ENCODE measurements at regions not wholly inside any gene's neighbourhood (a gene's known extent, or its start where the extent isn't known, plus 50 kb on each side); places are given as distances from the start of the nearest gene placed in this dataset.

- ChIA-PET POLR2A (ENCODE audit: partially characterized antibody) (no interaction called here), CTCF (ENCODE audit: partially characterized antibody) (no interaction called here)
- Histone ChIP-seq H4K20me1 (replicated peaks in 1 of 2; ENCODE audit: control insufficient read depth in 1 of 2, insufficient read depth in 2 of 2, low read length in 2 of 2) (no peaks in the 10 kb centered on the region), H3K36me3 (ENCODE audit: control insufficient read depth in 2 of 4, insufficient read depth in 4 of 4, low read length in 3 of 4) (no peaks in the 10 kb centered on the region), H3K4me1 (replicated peaks in 1 of 4; ENCODE audit: control insufficient read depth in 3 of 4, insufficient read depth in 4 of 4, low read length in 3 of 4) (no peaks in the 10 kb centered on the region), H3K4me3 (ENCODE audit: extremely low read depth in 1 of 4, insufficient read depth in 2 of 4, low read depth in 3 of 4, low read length in 4 of 4) (no peak overlapping the region), H4K8ac (ENCODE audit: extremely low read depth, insufficient read depth, low read length) (no peak overlapping the region), H3K9ac (replicated peaks in 1 of 4; ENCODE audit: extremely low read depth in 1 of 4, low read depth in 3 of 4, low read length in 3 of 4) (no peak overlapping the region), H3K23me2 (ENCODE audit: low read depth, low read length) (no peaks in the 10 kb centered on the region), H2BK12ac (ENCODE audit: low read depth, low read length) (no peak overlapping the region), H4K5ac (ENCODE audit: insufficient read length, low read depth, low read length) (no peak overlapping the region), H3K79me1 (ENCODE audit: low read depth, low read length) (no peaks in the 10 kb centered on the region), H2BK5ac (ENCODE audit: low read depth, low read length) (no peak overlapping the region), H2BK15ac (ENCODE audit: low read length) (no peak overlapping the region), H3K27ac (ENCODE audit: low read depth, low read length) (no peak overlapping the region), H3K56ac (replicated peaks; ENCODE audit: insufficient read length, low read depth, low read length) (no peak overlapping the region), H3K79me2 (ENCODE audit: control insufficient read depth in 1 of 2, insufficient read depth in 2 of 2, low read length in 2 of 2) (no peaks in the 10 kb centered on the region), H3K4me2 (ENCODE audit: insufficient read depth in 1 of 2, low read depth in 2 of 2, low read length in 2 of 2) (no peak overlapping the region), H2BK20ac (ENCODE audit: low read length) (no peak overlapping the region), H2BK120ac (replicated peaks; ENCODE audit: low read depth, low read length) (no peak overlapping the region), H3K23ac (ENCODE audit: insufficient read length) (no peak overlapping the region), H3K14ac (ENCODE audit: insufficient read length) (no peak overlapping the region), H3K4ac (replicated peaks; ENCODE audit: insufficient read length, low read depth, low read length) (no peak overlapping the region), H2AFZ (ENCODE audit: low read length) (no peak overlapping the region), H2AK5ac (ENCODE audit: low read depth, low read length) (no peak overlapping the region), H3K27me3 (replicated peaks in 1 of 4; ENCODE audit: control insufficient read depth in 3 of 4, extremely low read depth in 1 of 4, insufficient read depth in 3 of 4, low read length in 3 of 4) (no peaks in the 10 kb centered on the region), H3K18ac (ENCODE audit: extremely low read depth, low read length) (no peak overlapping the region), H4K91ac (replicated peaks; ENCODE audit: insufficient read length, low read length) (no peak overlapping the region), H3K9me3 (ENCODE audit: insufficient read depth in 2 of 2, low read depth in 1 of 2, low read length in 1 of 2) (no peaks in the 10 kb centered on the region)
- 88% methylated on average over 3 of the region's 3 CpGs; no CpG with 5 or more reads in 1 of the 2 experiments for WGBS, 2 experiments (ENCODE audit: extremely low coverage in 1 of 2, insufficient coverage in 1 of 2, insufficient read length in 1 of 2, insufficient replicate concordance in 2 of 2, low coverage in 1 of 2, low lambda C conversion rate in 2 of 2, missing lambda C conversion rate in 1 of 2)
- DNase-seq (ENCODE audit: low read depth in 1 of 2, low spot score in 2 of 2) (no peak), FAIRE-seq (no peak)
- no peak for TF ChIP-seq SRF (IDR thresholded peaks at IDR 0.05; ENCODE audit: low read depth, low read length)
Measured at GRCh38 chr4:144564358-144564757, 81.6 kb upstream of the HHIP start.

Data from H1 (cell line).